ENCODE measurements at regions not wholly inside any gene's neighbourhood (a gene's known extent, or its start where the extent isn't known, plus 50 kb on each side); places are given as distances from the start of the nearest gene placed in this dataset.
A peak's percentile ranks its signal among the peaks of the same experiment; 100 is the strongest.
"Not testable (repeated sequence)": the region's sequence is repeated elsewhere in the genome, so short reads cannot be mapped to it uniquely, and the experiment has no call there.

DNA sequence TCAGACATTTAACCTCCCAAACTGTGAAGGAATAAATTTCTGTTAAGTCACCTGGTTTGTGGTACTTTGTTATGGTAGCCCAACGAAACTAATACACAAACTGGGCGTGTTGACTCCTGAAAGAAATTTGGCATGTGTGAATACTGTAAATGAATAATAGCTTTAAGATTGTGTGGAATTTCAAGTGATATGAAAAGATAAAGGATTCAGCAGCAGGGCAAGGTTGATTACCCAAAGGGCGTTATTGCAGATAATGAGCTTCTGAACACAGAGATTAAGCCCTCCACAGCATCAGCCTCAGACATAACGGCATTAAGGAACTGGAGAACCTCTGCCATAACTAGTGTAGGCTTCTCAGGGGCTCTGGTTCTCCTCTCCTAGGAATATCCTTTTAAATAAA, 451.5 kb upstream of the NECTIN3 start:
- no peaks in the 10 kb centered on the region for H3K9me3 Mint-ChIP-seq
- no peak overlapping the region for H3K27ac Mint-ChIP-seq
- no peak for DNase-seq
- no peaks in the 10 kb centered on the region for H3K27me3 Mint-ChIP-seq
- no peaks in the 10 kb centered on the region for H3K36me3 Mint-ChIP-seq (ENCODE audit: low read depth)
- H3K4me1 Mint-ChIP-seq, result no peaks in the 10 kb centered on the region
- CTCF ChIA-PET, result no interaction called here
- no peak overlapping the region for H3K4me3 Mint-ChIP-seq
- POLR2A ChIA-PET, result no interaction called here

GRCh38 chr3:110623571-110623970, 448.0 kb upstream of the NECTIN3 start:
- Mint-ChIP-seq H3K4me3 (no peak overlapping the region), H3K9me3 (peaks cover 4% of the 10 kb centered on the region), H3K36me3 (ENCODE audit: low read depth) (no peaks in the 10 kb centered on the region), H3K27ac (no peak overlapping the region), H3K4me1 (peaks cover 8% of the 10 kb centered on the region), H3K27me3 (no peaks in the 10 kb centered on the region)
- CTCF ChIA-PET, result no interaction called here
- POLR2A ChIA-PET, result no interaction called here
- DNase-seq, result no peak

- H3K4me3 Mint-ChIP-seq, result no peak overlapping the region
- ChIA-PET CTCF (no interaction called here), POLR2A (no interaction called here)
- peaks cover 8% of the 10 kb centered on the region for H3K4me1 Mint-ChIP-seq
- no peak for DNase-seq
- H3K9me3 Mint-ChIP-seq, result peaks cover 4% of the 10 kb centered on the region
- H3K36me3 Mint-ChIP-seq (ENCODE audit: low read depth), result no peaks in the 10 kb centered on the region
- no peak overlapping the region for H3K27ac Mint-ChIP-seq
- H3K27me3 Mint-ChIP-seq, result no peaks in the 10 kb centered on the region
These were observed 447.0 kb upstream of the NECTIN3 start for GRCh38 chr3:110624576-110624975.

GRCh38 chr3:110625201-110625747, 446.3 kb upstream of the NECTIN3 start:
- ChIA-PET CTCF (no interaction called here), POLR2A (no interaction called here)
- H3K4me3 Mint-ChIP-seq, result no peak overlapping the region
- no peak for DNase-seq
- H3K4me1 Mint-ChIP-seq, result peaks cover 8% of the 10 kb centered on the region
- no peaks in the 10 kb centered on the region for H3K27me3 Mint-ChIP-seq
- H3K27ac Mint-ChIP-seq, result no peak overlapping the region
- H3K9me3 Mint-ChIP-seq, result peaks cover 4% of the 10 kb centered on the region
- no peaks in the 10 kb centered on the region for H3K36me3 Mint-ChIP-seq (ENCODE audit: low read depth)

DNA sequence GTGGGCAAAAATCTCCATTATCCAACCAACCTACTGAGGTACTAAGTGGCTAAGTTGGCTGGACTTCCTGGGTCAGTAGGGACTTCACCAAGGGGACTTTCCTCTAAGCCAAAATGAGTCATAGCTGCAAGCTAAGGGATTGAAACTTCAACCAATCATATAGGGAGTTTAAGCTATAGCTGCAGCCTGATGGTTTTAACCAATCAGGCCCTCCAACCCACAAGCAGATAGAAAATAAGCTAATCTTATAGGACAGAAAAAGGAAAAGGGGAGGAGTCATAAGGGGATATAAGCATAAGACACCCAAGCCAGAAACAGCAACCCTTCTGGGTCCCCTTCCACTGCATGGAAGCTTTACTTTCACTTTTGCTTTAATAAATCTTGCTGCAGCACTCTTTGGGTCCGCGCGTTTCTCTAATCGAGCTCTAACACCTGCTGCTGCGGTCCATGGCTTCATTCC, 444.9 kb upstream of the NECTIN3 start:
- H3K4me3 Mint-ChIP-seq, result peak overlapping the region; percentile 23
- H3K4me1 Mint-ChIP-seq; H3K9me3 Mint-ChIP-seq; CTCF ChIA-PET; H3K27ac Mint-ChIP-seq; POLR2A ChIA-PET; DNase-seq; H3K36me3 Mint-ChIP-seq (ENCODE audit: low read depth); H3K27me3 Mint-ChIP-seq: not testable (repeated sequence)

GRCh38 chr3:110628650-110629301, 442.8 kb upstream of the NECTIN3 start:
- no peak for DNase-seq
- Mint-ChIP-seq H3K9me3 (peaks cover 4% of the 10 kb centered on the region), H3K27me3 (no peaks in the 10 kb centered on the region), H3K36me3 (ENCODE audit: low read depth) (no peaks in the 10 kb centered on the region), H3K4me1 (peaks cover 8% of the 10 kb centered on the region), H3K27ac (no peak overlapping the region), H3K4me3 (no peak overlapping the region)
- POLR2A ChIA-PET, result no interaction called here
- CTCF ChIA-PET, result interaction anchor here (0.7 kb wide), 1 partner anchor 820 kb away, joined by 3 read pairs; no protein-coding TSS in a partner anchor

DNA sequence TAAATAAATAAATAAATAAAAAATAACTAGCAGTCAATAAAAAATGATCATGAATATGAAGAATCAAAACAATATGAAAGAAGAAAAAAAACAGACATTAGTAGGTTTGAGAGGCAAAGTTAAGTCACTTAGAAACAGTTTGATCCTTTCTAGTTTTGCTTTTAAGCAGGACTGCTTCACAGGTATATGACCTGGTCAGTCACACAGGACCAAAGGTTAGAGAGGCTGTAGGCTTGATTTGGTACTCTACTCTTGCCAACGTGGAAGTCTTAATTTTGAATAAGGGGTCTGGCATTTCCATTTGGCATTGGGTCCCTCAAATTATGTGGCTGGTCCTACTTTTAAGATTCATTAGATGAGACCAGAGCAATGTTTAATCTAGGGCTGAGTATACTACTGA, 441.7 kb upstream of the NECTIN3 start:
- CTCF ChIA-PET, result no interaction called here
- POLR2A ChIA-PET, result no interaction called here
- H3K27me3 Mint-ChIP-seq, result no peaks in the 10 kb centered on the region
- DNase-seq, result no peak
- peaks cover 4% of the 10 kb centered on the region for H3K9me3 Mint-ChIP-seq
- H3K36me3 Mint-ChIP-seq (ENCODE audit: low read depth), result no peaks in the 10 kb centered on the region
- peaks cover 8% of the 10 kb centered on the region for H3K4me1 Mint-ChIP-seq
- no peak overlapping the region for H3K27ac Mint-ChIP-seq
- no peak overlapping the region for H3K4me3 Mint-ChIP-seq

GRCh38 chr3:110644203-110644602, 427.4 kb upstream of the NECTIN3 start:
- H3K27me3 Mint-ChIP-seq, result no peaks in the 10 kb centered on the region
- no peak for DNase-seq
- ChIA-PET POLR2A (no interaction called here), CTCF (no interaction called here)
- no peak overlapping the region for H3K4me3 Mint-ChIP-seq
- H3K4me1 Mint-ChIP-seq, result no peaks in the 10 kb centered on the region
- H3K9me3 Mint-ChIP-seq, result no peaks in the 10 kb centered on the region
- no peak overlapping the region for H3K27ac Mint-ChIP-seq
- H3K36me3 Mint-ChIP-seq (ENCODE audit: low read depth), result no peaks in the 10 kb centered on the region

DNA sequence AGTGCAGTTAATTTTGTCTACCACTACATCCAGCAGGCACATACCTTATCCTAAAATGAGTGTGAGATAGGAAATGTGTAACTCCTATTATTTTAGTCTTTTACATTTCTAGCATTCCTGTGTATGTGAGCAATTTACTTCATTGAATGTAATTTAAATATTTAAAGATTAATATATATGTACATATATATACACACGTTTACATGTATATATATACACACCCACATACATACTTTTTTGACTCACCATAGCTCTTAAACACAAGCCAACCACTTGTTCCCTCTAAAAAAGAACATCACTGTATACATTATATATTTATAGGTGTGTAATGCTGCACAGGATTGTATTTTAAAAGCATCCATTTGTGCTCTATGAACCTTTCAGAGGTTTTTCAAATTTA, 425.6 kb upstream of the NECTIN3 start:
- H3K4me1 Mint-ChIP-seq, result no peaks in the 10 kb centered on the region
- DNase-seq, result no peak
- H3K4me3 Mint-ChIP-seq, result no peak overlapping the region
- no peak overlapping the region for H3K27ac Mint-ChIP-seq
- POLR2A ChIA-PET, result no interaction called here
- no peaks in the 10 kb centered on the region for H3K36me3 Mint-ChIP-seq (ENCODE audit: low read depth)
- no peaks in the 10 kb centered on the region for H3K27me3 Mint-ChIP-seq
- CTCF ChIA-PET, result no interaction called here
- H3K9me3 Mint-ChIP-seq, result no peaks in the 10 kb centered on the region

GRCh38 chr3:110646496-110646895, 425.1 kb upstream of the NECTIN3 start:
- ChIA-PET POLR2A (no interaction called here), CTCF (no interaction called here)
- Mint-ChIP-seq H3K9me3 (no peaks in the 10 kb centered on the region), H3K27ac (no peak overlapping the region), H3K27me3 (no peaks in the 10 kb centered on the region), H3K36me3 (ENCODE audit: low read depth) (no peaks in the 10 kb centered on the region), H3K4me1 (no peaks in the 10 kb centered on the region), H3K4me3 (no peak overlapping the region)
- no peak for DNase-seq

DNA sequence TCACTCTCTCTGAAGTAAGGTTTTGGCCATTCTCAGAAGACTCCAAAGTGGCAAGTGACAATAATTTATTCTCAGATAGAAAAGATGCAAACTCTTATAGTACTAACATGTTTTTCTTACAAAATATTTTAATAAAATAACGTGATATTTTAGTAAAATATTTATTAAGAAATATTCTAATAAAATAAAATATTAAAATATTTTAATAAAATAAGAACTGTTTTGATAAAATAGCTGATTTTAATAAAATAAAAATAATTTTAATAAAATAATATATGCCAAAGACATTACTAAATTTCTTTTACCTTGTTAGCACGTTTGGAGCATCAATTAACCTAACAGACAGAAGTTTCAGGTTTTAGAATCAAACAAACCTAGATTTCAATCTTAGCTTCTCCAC, 424.0 kb upstream of the NECTIN3 start:
- no peak for DNase-seq
- POLR2A ChIA-PET, result no interaction called here
- H3K36me3 Mint-ChIP-seq (ENCODE audit: low read depth), result no peaks in the 10 kb centered on the region
- no peak overlapping the region for H3K4me3 Mint-ChIP-seq
- H3K4me1 Mint-ChIP-seq, result no peaks in the 10 kb centered on the region
- H3K27me3 Mint-ChIP-seq, result no peaks in the 10 kb centered on the region
- H3K27ac Mint-ChIP-seq, result no peak overlapping the region
- peaks cover 3% of the 10 kb centered on the region for H3K9me3 Mint-ChIP-seq
- CTCF ChIA-PET, result no interaction called here

DNA sequence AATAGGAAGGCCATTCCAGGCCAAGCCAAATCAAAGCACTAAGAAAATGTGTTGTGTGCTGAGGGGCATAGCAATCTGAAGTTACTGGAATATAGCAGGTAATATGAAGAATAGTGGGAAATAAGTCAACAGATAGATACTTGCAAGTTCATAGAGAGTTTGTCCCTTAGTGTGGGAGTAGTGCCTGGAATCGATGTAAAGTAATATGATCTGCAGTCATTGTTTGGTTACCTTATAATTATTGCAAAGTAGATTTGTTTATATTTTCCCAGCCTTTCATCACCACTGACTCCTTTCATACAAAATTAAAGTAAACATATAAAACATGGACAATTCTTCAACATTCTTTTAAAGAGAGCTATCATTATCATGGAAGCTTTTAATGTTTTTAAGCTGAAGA, 420.9 kb upstream of the NECTIN3 start:
- no peaks in the 10 kb centered on the region for H3K4me1 Mint-ChIP-seq
- CTCF ChIA-PET, result no interaction called here

GRCh38 chr3:110654843-110655502, 416.6 kb upstream of the NECTIN3 start:
- ChIA-PET CTCF (no interaction called here), POLR2A (no interaction called here)
- Mint-ChIP-seq H3K36me3 (ENCODE audit: low read depth) (no peaks in the 10 kb centered on the region), H3K27me3 (no peaks in the 10 kb centered on the region), H3K4me1 (no peaks in the 10 kb centered on the region), H3K4me3 (no peak overlapping the region), H3K9me3 (peaks cover 3% of the 10 kb centered on the region), H3K27ac (no peak overlapping the region)
- no peak for DNase-seq

More for the DNA sequence above, 420.9 kb upstream of the NECTIN3 start:
- Mint-ChIP-seq H3K9me3 (peaks cover 3% of the 10 kb centered on the region), H3K27me3 (no peaks in the 10 kb centered on the region), H3K36me3 (ENCODE audit: low read depth) (no peaks in the 10 kb centered on the region), H3K27ac (no peak overlapping the region), H3K4me3 (no peak overlapping the region)
- POLR2A ChIA-PET, result no interaction called here
- no peak for DNase-seq

DNA sequence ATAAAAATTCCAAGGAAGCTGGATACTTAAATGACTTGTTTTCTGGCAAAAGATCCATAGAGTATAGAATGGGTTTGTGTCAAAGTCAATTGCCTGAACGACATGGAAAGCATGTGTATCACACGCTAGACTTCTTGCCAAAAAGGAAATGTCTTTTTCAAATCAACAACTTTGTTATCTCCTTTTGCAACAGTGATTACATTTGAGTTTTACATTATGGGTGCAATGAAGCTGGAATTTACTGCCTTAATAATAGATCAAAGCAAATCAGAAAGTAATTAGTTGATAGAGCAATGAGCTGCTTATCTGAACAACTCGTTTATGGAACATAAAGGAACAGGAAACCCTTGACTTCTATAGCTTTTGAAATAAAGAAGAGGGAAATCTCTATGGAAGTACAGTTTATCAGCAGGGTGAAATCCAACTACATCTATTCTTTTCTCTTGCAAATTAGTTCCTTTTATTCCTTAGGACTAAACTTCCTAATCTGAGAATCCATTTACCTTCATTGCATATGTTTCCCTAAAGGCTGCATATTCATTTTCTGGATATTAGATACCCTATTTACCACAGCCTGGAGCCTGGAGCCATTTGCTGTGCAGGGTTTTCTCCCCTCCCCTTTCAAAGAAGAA, 415.1 kb upstream of the NECTIN3 start:
- POLR2A ChIA-PET, result no interaction called here
- H3K4me1 Mint-ChIP-seq, result no peaks in the 10 kb centered on the region
- H3K4me3 Mint-ChIP-seq, result no peak overlapping the region
- no peaks in the 10 kb centered on the region for H3K36me3 Mint-ChIP-seq (ENCODE audit: low read depth)
- H3K9me3 Mint-ChIP-seq, result peaks cover 3% of the 10 kb centered on the region
- DNase-seq, result no peak
- H3K27me3 Mint-ChIP-seq, result no peaks in the 10 kb centered on the region
- no peak overlapping the region for H3K27ac Mint-ChIP-seq
- CTCF ChIA-PET, result no interaction called here

Measured in activated CD4-positive, alpha-beta memory T cell treated with anti-CD3 and anti-CD28 coated beads, Interleukin-2, amount 10 ng/mL, durations not matched to agents 7 days and 5 days (primary cell).